ENCODE measurements at regions not wholly inside any gene's neighbourhood (a gene's known extent, or its start where the extent isn't known, plus 50 kb on each side); places are given as distances from the start of the nearest gene placed in this dataset.

DNA sequence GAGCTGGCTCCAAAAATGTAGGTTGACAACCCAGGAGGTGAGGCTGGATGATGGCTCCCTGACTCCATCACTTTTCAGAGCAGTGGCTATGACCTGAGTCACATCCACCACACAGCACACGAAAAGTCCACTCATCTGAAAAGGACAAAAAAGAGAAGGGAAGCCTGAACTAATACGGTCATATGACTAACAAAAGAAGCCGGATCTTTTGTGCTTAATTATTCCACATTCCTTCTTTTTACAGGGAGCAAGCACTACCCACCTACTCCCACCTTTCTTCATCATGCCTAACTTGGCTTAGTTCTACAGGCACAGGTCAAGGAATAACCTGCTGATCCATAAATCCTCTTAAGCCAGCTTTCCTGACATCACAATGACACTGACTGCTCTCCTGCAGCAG, 601.3 kb upstream of the MIR17HG start:
- TF ChIP-seq CBX2 (IDR thresholded peaks at IDR 0.05; ENCODE audit: borderline replicate concordance, low read depth) (no peak), ESRRA (IDR thresholded peaks at IDR 0.05; ENCODE audit: borderline replicate concordance, low read length) (no peak), SMC3 (IDR thresholded peaks at IDR 0.05) (no peak), CHD4 (IDR thresholded peaks at IDR 0.05; ENCODE audit: borderline replicate concordance) (no peak), POLR2A (IDR thresholded peaks at IDR 0.05; ENCODE audit: low read length) (no peak), CHD2 (IDR thresholded peaks at IDR 0.05; ENCODE audit: low read length, partially characterized antibody) (no peak), EP300 (IDR thresholded peaks at IDR 0.05) (no peak), PBX3 (IDR thresholded peaks at IDR 0.05) (no peak), BCL3 (IDR thresholded peaks at IDR 0.05) (no peak), SREBF2 (IDR thresholded peaks at IDR 0.05) (no peak)
- TF ChIP-seq, protein P1, sequence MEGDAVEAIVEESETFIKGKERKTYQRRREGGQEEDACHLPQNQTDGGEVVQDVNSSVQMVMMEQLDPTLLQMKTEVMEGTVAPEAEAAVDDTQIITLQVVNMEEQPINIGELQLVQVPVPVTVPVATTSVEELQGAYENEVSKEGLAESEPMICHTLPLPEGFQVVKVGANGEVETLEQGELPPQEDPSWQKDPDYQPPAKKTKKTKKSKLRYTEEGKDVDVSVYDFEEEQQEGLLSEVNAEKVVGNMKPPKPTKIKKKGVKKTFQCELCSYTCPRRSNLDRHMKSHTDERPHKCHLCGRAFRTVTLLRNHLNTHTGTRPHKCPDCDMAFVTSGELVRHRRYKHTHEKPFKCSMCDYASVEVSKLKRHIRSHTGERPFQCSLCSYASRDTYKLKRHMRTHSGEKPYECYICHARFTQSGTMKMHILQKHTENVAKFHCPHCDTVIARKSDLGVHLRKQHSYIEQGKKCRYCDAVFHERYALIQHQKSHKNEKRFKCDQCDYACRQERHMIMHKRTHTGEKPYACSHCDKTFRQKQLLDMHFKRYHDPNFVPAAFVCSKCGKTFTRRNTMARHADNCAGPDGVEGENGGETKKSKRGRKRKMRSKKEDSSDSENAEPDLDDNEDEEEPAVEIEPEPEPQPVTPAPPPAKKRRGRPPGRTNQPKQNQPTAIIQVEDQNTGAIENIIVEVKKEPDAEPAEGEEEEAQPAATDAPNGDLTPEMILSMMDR (IDR thresholded peaks at IDR 0.05) = no peak
- TF ChIP-seq, protein P2, sequence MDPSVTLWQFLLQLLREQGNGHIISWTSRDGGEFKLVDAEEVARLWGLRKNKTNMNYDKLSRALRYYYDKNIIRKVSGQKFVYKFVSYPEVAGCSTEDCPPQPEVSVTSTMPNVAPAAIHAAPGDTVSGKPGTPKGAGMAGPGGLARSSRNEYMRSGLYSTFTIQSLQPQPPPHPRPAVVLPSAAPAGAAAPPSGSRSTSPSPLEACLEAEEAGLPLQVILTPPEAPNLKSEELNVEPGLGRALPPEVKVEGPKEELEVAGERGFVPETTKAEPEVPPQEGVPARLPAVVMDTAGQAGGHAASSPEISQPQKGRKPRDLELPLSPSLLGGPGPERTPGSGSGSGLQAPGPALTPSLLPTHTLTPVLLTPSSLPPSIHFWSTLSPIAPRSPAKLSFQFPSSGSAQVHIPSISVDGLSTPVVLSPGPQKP (IDR thresholded peaks at IDR 0.05; ENCODE audit: low read depth, low read length) = no peak
- TF ChIP-seq, protein P3, sequence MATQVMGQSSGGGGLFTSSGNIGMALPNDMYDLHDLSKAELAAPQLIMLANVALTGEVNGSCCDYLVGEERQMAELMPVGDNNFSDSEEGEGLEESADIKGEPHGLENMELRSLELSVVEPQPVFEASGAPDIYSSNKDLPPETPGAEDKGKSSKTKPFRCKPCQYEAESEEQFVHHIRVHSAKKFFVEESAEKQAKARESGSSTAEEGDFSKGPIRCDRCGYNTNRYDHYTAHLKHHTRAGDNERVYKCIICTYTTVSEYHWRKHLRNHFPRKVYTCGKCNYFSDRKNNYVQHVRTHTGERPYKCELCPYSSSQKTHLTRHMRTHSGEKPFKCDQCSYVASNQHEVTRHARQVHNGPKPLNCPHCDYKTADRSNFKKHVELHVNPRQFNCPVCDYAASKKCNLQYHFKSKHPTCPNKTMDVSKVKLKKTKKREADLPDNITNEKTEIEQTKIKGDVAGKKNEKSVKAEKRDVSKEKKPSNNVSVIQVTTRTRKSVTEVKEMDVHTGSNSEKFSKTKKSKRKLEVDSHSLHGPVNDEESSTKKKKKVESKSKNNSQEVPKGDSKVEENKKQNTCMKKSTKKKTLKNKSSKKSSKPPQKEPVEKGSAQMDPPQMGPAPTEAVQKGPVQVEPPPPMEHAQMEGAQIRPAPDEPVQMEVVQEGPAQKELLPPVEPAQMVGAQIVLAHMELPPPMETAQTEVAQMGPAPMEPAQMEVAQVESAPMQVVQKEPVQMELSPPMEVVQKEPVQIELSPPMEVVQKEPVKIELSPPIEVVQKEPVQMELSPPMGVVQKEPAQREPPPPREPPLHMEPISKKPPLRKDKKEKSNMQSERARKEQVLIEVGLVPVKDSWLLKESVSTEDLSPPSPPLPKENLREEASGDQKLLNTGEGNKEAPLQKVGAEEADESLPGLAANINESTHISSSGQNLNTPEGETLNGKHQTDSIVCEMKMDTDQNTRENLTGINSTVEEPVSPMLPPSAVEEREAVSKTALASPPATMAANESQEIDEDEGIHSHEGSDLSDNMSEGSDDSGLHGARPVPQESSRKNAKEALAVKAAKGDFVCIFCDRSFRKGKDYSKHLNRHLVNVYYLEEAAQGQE (IDR thresholded peaks at IDR 0.05) = no peak
- TF ChIP-seq, protein P4, sequence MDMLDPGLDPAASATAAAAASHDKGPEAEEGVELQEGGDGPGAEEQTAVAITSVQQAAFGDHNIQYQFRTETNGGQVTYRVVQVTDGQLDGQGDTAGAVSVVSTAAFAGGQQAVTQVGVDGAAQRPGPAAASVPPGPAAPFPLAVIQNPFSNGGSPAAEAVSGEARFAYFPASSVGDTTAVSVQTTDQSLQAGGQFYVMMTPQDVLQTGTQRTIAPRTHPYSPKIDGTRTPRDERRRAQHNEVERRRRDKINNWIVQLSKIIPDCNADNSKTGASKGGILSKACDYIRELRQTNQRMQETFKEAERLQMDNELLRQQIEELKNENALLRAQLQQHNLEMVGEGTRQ (IDR thresholded peaks at IDR 0.05) = no peak
